NB4 (cell line): ENCODE measurements at regions not wholly inside any gene's neighbourhood (a gene's known extent, or its start where the extent isn't known, plus 50 kb on each side); places are given as distances from the start of the nearest gene placed in this dataset.

Experiments used
- DNase-seq: peaks from one replicate; pipeline ENCODE4 v3.0.0; 2010; ENCODE audit warnings: low read depth
- H3K4me3 ChIP-seq: one replicate; pipeline ENCODE4 v1.5.1; 2011; ENCODE audit warnings: mild to moderate bottlenecking, low read depth, low read length, moderate library complexity
- CTCF ChIP-seq: IDR thresholded peaks from one replicate; pipeline ENCODE4 v1.5.1; 2012; ENCODE audit warnings: low read depth, low read length
- MAX ChIP-seq: IDR thresholded peaks from 2 replicates; pipeline ENCODE4 v1.6.1; 2011; ENCODE audit warnings: low read depth, low read length
- MYC ChIP-seq: IDR thresholded peaks from 2 replicates; pipeline ENCODE4 v1.6.1; 2011; ENCODE audit warnings: low read depth, low read length
- POLR2A ChIP-seq: IDR thresholded peaks from 2 replicates; pipeline ENCODE4 v1.6.1; 2011; ENCODE audit warnings: mild to moderate bottlenecking; ENCODE audit not compliant: insufficient read length; ENCODE audit errors: extremely low read depth

GRCh38 chr6:119655124-119655523, 305.6 kb upstream of the MAN1A1 start:
- H3K4me3 ChIP-seq: no peak overlapping the region
- TF ChIP-seq MAX (no peak), CTCF (no peak), MYC (no peak), POLR2A (no peak)
- DNase-seq: no peak

GRCh38 chr6:119653329-119653728, 303.8 kb upstream of the MAN1A1 start:
- H3K4me3 ChIP-seq: no peak overlapping the region
- no peak for TF ChIP-seq MYC
- no peak for TF ChIP-seq POLR2A
- no peak for TF ChIP-seq CTCF
- no peak for DNase-seq

- no peak overlapping the region for H3K4me3 ChIP-seq
- no peak for DNase-seq
- TF ChIP-seq CTCF: no peak
- TF ChIP-seq MYC: no peak
- no peak for TF ChIP-seq MAX
- TF ChIP-seq POLR2A: no peak
These were observed 300.0 kb upstream of the MAN1A1 start for GRCh38 chr6:119649531-119649930.

GRCh38 chr6:119647309-119647708, 297.7 kb upstream of the MAN1A1 start:
- no peak overlapping the region for H3K4me3 ChIP-seq
- TF ChIP-seq MAX: no peak
- TF ChIP-seq CTCF: no peak
- no peak for TF ChIP-seq MYC
- TF ChIP-seq POLR2A: no peak
- DNase-seq: no peak

- DNase-seq: no peak
- H3K4me3 ChIP-seq: no peak overlapping the region
- no peak for TF ChIP-seq CTCF
- no peak for TF ChIP-seq MYC
- no peak for TF ChIP-seq MAX
- TF ChIP-seq POLR2A: no peak
These were observed 294.3 kb upstream of the MAN1A1 start for GRCh38 chr6:119643876-119644275.

GRCh38 chr6:119637768-119638167, 288.2 kb upstream of the MAN1A1 start:
- no peak for DNase-seq
- no peak overlapping the region for H3K4me3 ChIP-seq
- TF ChIP-seq POLR2A (no peak), MYC (no peak), MAX (no peak), CTCF (no peak)
